HG03439 (cell line): ENCODE measurements at regions not wholly inside any gene's neighbourhood (a gene's known extent, or its start where the extent isn't known, plus 50 kb on each side); places are given as distances from the start of the nearest gene placed in this dataset.
"Not testable (repeated sequence)": the region's sequence is repeated elsewhere in the genome, so short reads cannot be mapped to it uniquely, and the experiment has no call there.

ENCODE experiments used
- ATAC-seq: cut with Tn5 transposase; IDR thresholded peaks from one replicate; pipeline ENCODE4 v1.9.1; 2021; ENCODE audit warnings: mild to moderate bottlenecking, moderate library complexity; ENCODE audit not compliant: unreplicated experiment

- ATAC-seq, result no peak
These were observed 1280.9 kb upstream of the TENM3 start for GRCh38 chr4:180962268-180962667.

GRCh38 chr4:180966312-180966711 lies 1276.9 kb upstream of the TENM3 start:
- no peak for ATAC-seq

- ATAC-seq, result no peak
These were observed 1275.3 kb upstream of the TENM3 start for GRCh38 chr4:180967936-180968335.

- no peak for ATAC-seq
These were observed 1269.3 kb upstream of the TENM3 start for GRCh38 chr4:180973894-180974293.

GRCh38 chr4:180990931-180991330 lies 1252.3 kb upstream of the TENM3 start:
- no peak for ATAC-seq

GRCh38 chr4:180993244-180993836 lies 1249.9 kb upstream of the TENM3 start:
- ATAC-seq, result no peak

GRCh38 chr4:180994722-180995121 lies 1248.5 kb upstream of the TENM3 start:
- ATAC-seq, result no peak

GRCh38 chr4:180999217-180999616 lies 1244.0 kb upstream of the TENM3 start:
- no peak for ATAC-seq

- no peak for ATAC-seq
These were observed 1239.1 kb upstream of the TENM3 start for GRCh38 chr4:181004056-181004455.

- ATAC-seq, result no peak
These were observed 1236.5 kb upstream of the TENM3 start for GRCh38 chr4:181006499-181007260.

- ATAC-seq, result no peak
These were observed 1235.5 kb upstream of the TENM3 start for GRCh38 chr4:181007751-181008150.

GRCh38 chr4:181008164-181008563 lies 1235.0 kb upstream of the TENM3 start:
- no peak for ATAC-seq

GRCh38 chr4:181013162-181013561 lies 1230.0 kb upstream of the TENM3 start:
- ATAC-seq, result no peak

GRCh38 chr4:181017038-181017437 lies 1226.2 kb upstream of the TENM3 start:
- ATAC-seq, result no peak

- no peak for ATAC-seq
These were observed 1224.7 kb upstream of the TENM3 start for GRCh38 chr4:181018472-181018871.

GRCh38 chr4:181018913-181019312 lies 1224.3 kb upstream of the TENM3 start:
- no peak for ATAC-seq

GRCh38 chr4:181020456-181020855 lies 1222.7 kb upstream of the TENM3 start:
- no peak for ATAC-seq

GRCh38 chr4:181021213-181021612 lies 1222.0 kb upstream of the TENM3 start:
- no peak for ATAC-seq

- ATAC-seq, result not testable (repeated sequence)
These were observed 1212.9 kb upstream of the TENM3 start for GRCh38 chr4:181030135-181030921.

- ATAC-seq, result no peak
These were observed 1212.2 kb upstream of the TENM3 start for GRCh38 chr4:181030961-181031360.

- ATAC-seq, result no peak
These were observed 1199.7 kb upstream of the TENM3 start for GRCh38 chr4:181043486-181043885.

- ATAC-seq, result no peak
These were observed 1196.4 kb upstream of the TENM3 start for GRCh38 chr4:181046809-181047208.
